HEK293 (cell line): ENCODE measurements at regions not wholly inside any gene's neighbourhood (a gene's known extent, or its start where the extent isn't known, plus 50 kb on each side); places are given as distances from the start of the nearest gene placed in this dataset.

Experiments
- CTCF ChIA-PET: fragments of 350-600 bp; formaldehyde crosslinking; extraction: SDS; loops from one replicate; lab custom pipeline; 2021; ENCODE audit warnings: antibody characterized with exemption; lab: Yijun Ruan, JAX
- POLR2A ChIA-PET: fragments of 300-600 bp; formaldehyde crosslinking; extraction: SDS; loops from one replicate; lab custom pipeline; 2020; ENCODE audit warnings: antibody characterized with exemption, inconsistent platforms; lab: Yijun Ruan, JAX
- H3K27ac ChIP-seq: fragments of 200-500 bp; sonication (Bioruptor generic); 2 replicates; pipeline ENCODE4 v1.5.1; 2014; ENCODE audit warnings: low read depth, low read length, control low read depth, inconsistent platforms; ENCODE audit errors: extremely low read depth
- H3K36me3 ChIP-seq, 2 experiments: fragments of 200-500 bp in 1 of 2; sonication (Bioruptor generic) in 1 of 2; 1 replicate in 1 of 2; 2 replicates in 1 of 2; pipeline ENCODE4 v1.5.1; 2014 to 2017; ENCODE audit warnings: inconsistent platforms in 2 of 2, low read length in 2 of 2; ENCODE audit not compliant: control insufficient read depth in 2 of 2, insufficient read depth in 1 of 2
- H3K4me1 ChIP-seq: fragments of 200-500 bp; sonication (Bioruptor generic); 2 replicates; pipeline ENCODE4 v1.5.1; 2014; ENCODE audit warnings: mild to moderate bottlenecking, low read length, inconsistent platforms; ENCODE audit not compliant: control insufficient read depth, insufficient read depth
- H3K4me3 ChIP-seq: 2 replicates; pipeline ENCODE4 v1.5.1; 2011; ENCODE audit warnings: low read depth, mild to moderate bottlenecking, control low read depth, low read length, moderate library complexity
- H3K9me3 ChIP-seq: fragments of 200-500 bp; sonication (Bioruptor generic); 2 replicates; pipeline ENCODE4 v1.5.1; 2014; ENCODE audit warnings: low read depth, low read length, inconsistent platforms; ENCODE audit not compliant: control insufficient read depth, insufficient read depth
- HIC1 ChIP-seq: fragments of 450-650 bp; formaldehyde crosslinking; IDR thresholded peaks from 2 replicates; pipeline ENCODE4 v1.5.1; 2016; ENCODE audit warnings: missing biosample characterization, missing genetic modification characterization
- KLF8 ChIP-seq: fragments of 450-650 bp; formaldehyde crosslinking; IDR thresholded peaks from 2 replicates; pipeline ENCODE4 v1.5.1; 2016; ENCODE audit warnings: missing biosample characterization, missing genetic modification characterization
- KLF9 ChIP-seq: fragments of 450-650 bp; formaldehyde crosslinking; IDR thresholded peaks from 2 replicates; pipeline ENCODE4 v1.5.1; 2016; ENCODE audit warnings: missing biosample characterization, missing genetic modification characterization, low read depth
- MEIS1 ChIP-seq: sonication (generic); formaldehyde crosslinking; IDR thresholded peaks from 2 replicates; pipeline ENCODE4 v1.8.1; 2022; ENCODE audit warnings: missing genetic modification reagents, mild to moderate bottlenecking, borderline replicate concordance
- PRDM6 ChIP-seq: fragments of 450-650 bp; formaldehyde crosslinking; IDR thresholded peaks from 2 replicates; pipeline ENCODE4 v1.5.1; 2017; ENCODE audit warnings: missing biosample characterization, missing genetic modification characterization
- SCRT2 ChIP-seq: fragments of 450-650 bp; formaldehyde crosslinking; IDR thresholded peaks from 2 replicates; pipeline ENCODE4 v1.5.1; 2016; ENCODE audit warnings: missing biosample characterization, missing genetic modification characterization
- SP2 ChIP-seq: fragments of 450-650 bp; formaldehyde crosslinking; IDR thresholded peaks from 2 replicates; pipeline ENCODE4 v1.5.1; 2016; ENCODE audit warnings: missing biosample characterization, missing genetic modification characterization
- YY2 ChIP-seq: fragments of 450-650 bp; formaldehyde crosslinking; IDR thresholded peaks from 2 replicates; pipeline ENCODE4 v1.5.1; 2016; ENCODE audit warnings: missing biosample characterization, missing genetic modification characterization
- ZFP69B ChIP-seq: fragments of 450-650 bp; formaldehyde crosslinking; IDR thresholded peaks from 2 replicates; pipeline ENCODE4 v1.5.1; 2016; ENCODE audit warnings: missing biosample characterization, missing genetic modification characterization
- ZNF335 ChIP-seq: fragments of 450-650 bp; formaldehyde crosslinking; conservative IDR thresholded peaks from 2 replicates; pipeline ENCODE4 v1.5.1; 2016; ENCODE audit warnings: missing biosample characterization, missing genetic modification characterization
- ZNF488 ChIP-seq: fragments of 450-650 bp; formaldehyde crosslinking; IDR thresholded peaks from 2 replicates; pipeline ENCODE4 v1.5.1; 2016; ENCODE audit warnings: missing biosample characterization, missing genetic modification characterization
- ZNF514 ChIP-seq: fragments of 450-650 bp; formaldehyde crosslinking; IDR thresholded peaks from 2 replicates; pipeline ENCODE4 v1.5.1; 2016; ENCODE audit warnings: missing biosample characterization, missing genetic modification characterization
- ZNF530 ChIP-seq: fragments of 450-650 bp; formaldehyde crosslinking; IDR thresholded peaks from 2 replicates; pipeline ENCODE4 v1.5.1; 2016; ENCODE audit warnings: low read depth, missing biosample characterization, missing genetic modification characterization
- ZNF621 ChIP-seq: fragments of 450-650 bp; formaldehyde crosslinking; IDR thresholded peaks from 2 replicates; pipeline ENCODE4 v1.5.1; 2017; ENCODE audit warnings: missing biosample characterization, missing genetic modification characterization
- TF ChIP-seq, protein P1 (sequence below): fragments of 450-650 bp; formaldehyde crosslinking; IDR thresholded peaks from 2 replicates; pipeline ENCODE4 v1.5.1; 2017; ENCODE audit warnings: missing biosample characterization, missing genetic modification characterization
- TF ChIP-seq, protein P2 (sequence below): sonication (generic); formaldehyde crosslinking; IDR thresholded peaks from 2 replicates; pipeline ENCODE4 v1.8.1; 2022; ENCODE audit warnings: mild to moderate bottlenecking, moderate library complexity, missing genetic modification reagents

GRCh38 chrX:115487608-115488007, 73.4 kb upstream of the PLS3 start:
- POLR2A ChIA-PET, result no interaction called here
- CTCF ChIA-PET, result no interaction called here
- H3K36me3 ChIP-seq, result no peaks in the 10 kb centered on the region
- no peaks in the 10 kb centered on the region; the same call in 1 of the 2 replicates for H3K9me3 ChIP-seq
- no peak overlapping the region for H3K4me3 ChIP-seq
- TF ChIP-seq ZNF335 (tag by site-specific recombination) (no peak), ZNF514 (tag by site-specific recombination) (no peak), ZNF530 (tag by site-specific recombination) (no peak), ZNF488 (tag by site-specific recombination) (no peak), YY2 (tag by site-specific recombination) (no peak), KLF9 (tag by site-specific recombination) (no peak), ZFP69B (tag by site-specific recombination) (no peak), MEIS1 (CRISPR knock-in tag) (no peak), SP2 (no peak), ZNF621 (tag by site-specific recombination) (no peak)
- TF ChIP-seq, protein P1, sequence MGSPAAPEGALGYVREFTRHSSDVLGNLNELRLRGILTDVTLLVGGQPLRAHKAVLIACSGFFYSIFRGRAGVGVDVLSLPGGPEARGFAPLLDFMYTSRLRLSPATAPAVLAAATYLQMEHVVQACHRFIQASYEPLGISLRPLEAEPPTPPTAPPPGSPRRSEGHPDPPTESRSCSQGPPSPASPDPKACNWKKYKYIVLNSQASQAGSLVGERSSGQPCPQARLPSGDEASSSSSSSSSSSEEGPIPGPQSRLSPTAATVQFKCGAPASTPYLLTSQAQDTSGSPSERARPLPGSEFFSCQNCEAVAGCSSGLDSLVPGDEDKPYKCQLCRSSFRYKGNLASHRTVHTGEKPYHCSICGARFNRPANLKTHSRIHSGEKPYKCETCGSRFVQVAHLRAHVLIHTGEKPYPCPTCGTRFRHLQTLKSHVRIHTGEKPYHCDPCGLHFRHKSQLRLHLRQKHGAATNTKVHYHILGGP (tag by site-specific recombination), result no peak
- TF ChIP-seq, protein P2, sequence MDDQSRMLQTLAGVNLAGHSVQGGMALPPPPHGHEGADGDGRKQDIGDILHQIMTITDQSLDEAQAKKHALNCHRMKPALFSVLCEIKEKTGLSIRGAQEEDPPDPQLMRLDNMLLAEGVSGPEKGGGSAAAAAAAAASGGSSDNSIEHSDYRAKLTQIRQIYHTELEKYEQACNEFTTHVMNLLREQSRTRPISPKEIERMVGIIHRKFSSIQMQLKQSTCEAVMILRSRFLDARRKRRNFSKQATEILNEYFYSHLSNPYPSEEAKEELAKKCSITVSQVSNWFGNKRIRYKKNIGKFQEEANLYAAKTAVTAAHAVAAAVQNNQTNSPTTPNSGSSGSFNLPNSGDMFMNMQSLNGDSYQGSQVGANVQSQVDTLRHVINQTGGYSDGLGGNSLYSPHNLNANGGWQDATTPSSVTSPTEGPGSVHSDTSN (CRISPR knock-in tag), result no peak
- no peak overlapping the region for H3K27ac ChIP-seq
- H3K4me1 ChIP-seq, result no peaks in the 10 kb centered on the region

DNA sequence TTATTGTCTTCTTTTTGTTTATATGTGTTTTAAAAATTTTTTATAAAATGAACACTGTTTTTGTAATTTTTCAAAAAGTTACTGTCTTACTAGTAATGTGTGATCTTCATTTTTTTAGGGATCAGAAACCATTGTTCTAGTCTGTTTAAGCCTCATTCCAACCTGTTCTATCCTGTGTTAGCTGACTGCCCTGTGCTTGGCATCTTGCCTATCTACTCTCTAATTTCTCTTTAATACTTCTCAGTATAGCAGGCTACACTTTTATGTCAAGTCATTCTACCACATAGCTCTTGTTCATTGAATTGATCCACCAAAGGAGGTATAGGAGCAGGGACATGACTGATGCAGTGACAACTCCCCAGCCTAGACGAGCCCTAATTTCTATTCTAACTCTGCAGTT, 70.2 kb upstream of the PLS3 start:
- no peak for TF ChIP-seq KLF8
- TF ChIP-seq SCRT2 (tag by site-specific recombination), result no peak
- TF ChIP-seq, protein P1 (tag by site-specific recombination), result no peak
- TF ChIP-seq HIC1 (tag by site-specific recombination), result no peak
- no peak for TF ChIP-seq PRDM6 (tag by site-specific recombination)
- Histone ChIP-seq H3K27ac (no peak overlapping the region), H3K36me3 (no peaks in the 10 kb centered on the region), H3K9me3 (no peaks in the 10 kb centered on the region; the same call in 1 of the 2 replicates), H3K4me1 (no peaks in the 10 kb centered on the region), H3K4me3 (no peak overlapping the region)
- CTCF ChIA-PET, result interaction anchor here (0.6 kb wide), 1 partner anchor 118 kb away, joined by 3 read pairs; no protein-coding TSS in a partner anchor
- POLR2A ChIA-PET, result no interaction called here
